ENCODE measurements at regions not wholly inside any gene's neighbourhood (a gene's known extent, or its start where the extent isn't known, plus 50 kb on each side); places are given as distances from the start of the nearest gene placed in this dataset.

DNA sequence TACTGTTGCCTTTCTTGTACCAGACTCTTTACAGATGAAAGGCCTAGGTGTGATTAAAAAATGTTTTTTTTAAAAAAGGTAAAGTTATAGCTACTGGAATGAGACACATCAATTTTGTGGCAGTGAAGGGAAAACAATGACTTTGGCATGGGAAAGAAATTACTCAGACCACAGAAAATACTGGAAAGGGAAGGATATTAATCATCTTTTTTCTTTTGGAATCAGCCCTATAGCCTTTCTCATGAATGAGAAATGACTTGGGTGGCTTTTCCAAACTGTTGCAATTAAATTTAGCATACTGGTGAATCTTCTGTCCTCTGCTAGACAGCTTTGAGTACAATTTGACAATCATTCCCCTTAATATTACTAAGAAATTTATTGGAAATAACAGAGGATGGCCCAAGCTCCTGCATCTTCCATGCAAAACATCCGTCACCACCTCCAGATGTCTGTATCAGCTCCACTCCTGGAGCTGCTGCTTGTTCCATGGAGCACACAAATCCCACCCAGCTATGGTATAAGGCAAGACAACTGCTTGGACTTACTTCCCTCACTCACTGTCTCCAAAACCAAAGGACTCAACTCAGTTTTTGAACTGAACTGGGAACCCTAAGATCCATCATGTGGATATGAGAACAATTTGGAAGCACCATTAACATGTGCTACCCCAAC lies 97.6 kb upstream of the ARSJ start:
- H3K36me3 ChIP-seq (ENCODE audit: control insufficient read depth in 4 of 4, insufficient read depth in 4 of 4, low read length in 4 of 4): no peaks in the 10 kb centered on the region
- H3K9me3 ChIP-seq (ENCODE audit: control insufficient read depth in 4 of 4, insufficient read depth in 3 of 4, low read length in 3 of 4): no peaks in the 10 kb centered on the region
- H3K9ac ChIP-seq (ENCODE audit: insufficient read depth in 1 of 2, low read length in 2 of 2): no peak overlapping the region
- DNase-seq: no peak
- no peak for ATAC-seq (ENCODE audit: insufficient read depth, low FRiP score)
- H3K4me1 ChIP-seq (ENCODE audit: control insufficient read depth in 5 of 5, insufficient read depth in 5 of 5, low read length in 5 of 5): no peaks in the 10 kb centered on the region
- no peak overlapping the region for H3K4me3 ChIP-seq
- no peak overlapping the region for H3K27ac ChIP-seq (ENCODE audit: low read depth in 1 of 2, low read length in 1 of 2)
- no peaks in the 10 kb centered on the region for H3K27me3 ChIP-seq (ENCODE audit: control insufficient read depth in 3 of 3, insufficient read depth in 3 of 3, low read length in 2 of 3)
- 89 to 94% methylated on average over 1 of the region's 1 CpG for WGBS, 2 donors
- TF ChIP-seq CTCF (IDR thresholded peaks at IDR 0.05; ENCODE audit: control extremely low read depth, extremely low read depth): no peak

DNA sequence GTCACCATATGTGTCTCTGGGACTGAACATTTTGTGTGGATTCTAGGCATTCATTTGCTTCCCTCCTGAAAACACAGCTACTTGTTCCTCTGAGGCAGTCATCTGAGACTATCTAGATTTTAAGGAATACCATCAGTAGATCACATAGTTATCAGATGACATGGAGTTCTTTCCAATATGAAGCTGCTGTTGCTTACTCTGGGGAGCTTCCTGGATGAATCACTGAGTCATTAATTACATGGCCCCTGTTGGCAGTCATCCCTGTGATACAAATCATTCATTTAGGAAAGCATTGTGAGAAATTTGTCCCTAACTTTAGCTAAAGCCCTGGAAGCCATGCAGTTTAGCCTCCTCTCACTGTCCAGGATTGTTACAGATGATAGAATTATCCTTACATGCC lies 98.2 kb upstream of the ARSJ start:
- H3K27me3 ChIP-seq (ENCODE audit: control insufficient read depth in 3 of 3, insufficient read depth in 3 of 3, low read length in 2 of 3): no peaks in the 10 kb centered on the region
- no peaks in the 10 kb centered on the region for H3K36me3 ChIP-seq (ENCODE audit: control insufficient read depth in 4 of 4, insufficient read depth in 4 of 4, low read length in 4 of 4)
- H3K27ac ChIP-seq (ENCODE audit: low read depth in 1 of 2, low read length in 1 of 2): no peak overlapping the region
- H3K9me3 ChIP-seq (ENCODE audit: control insufficient read depth in 4 of 4, insufficient read depth in 3 of 4, low read length in 3 of 4): no peaks in the 10 kb centered on the region
- no peak for TF ChIP-seq CTCF (IDR thresholded peaks at IDR 0.05; ENCODE audit: control extremely low read depth, extremely low read depth)
- H3K4me1 ChIP-seq (ENCODE audit: control insufficient read depth in 5 of 5, insufficient read depth in 5 of 5, low read length in 5 of 5): no peaks in the 10 kb centered on the region
- no peak overlapping the region for H3K4me3 ChIP-seq
- ATAC-seq (ENCODE audit: insufficient read depth, low FRiP score) (no peak), DNase-seq (no peak)
- no peak overlapping the region for H3K9ac ChIP-seq (ENCODE audit: insufficient read depth in 1 of 2, low read length in 2 of 2)

DNA sequence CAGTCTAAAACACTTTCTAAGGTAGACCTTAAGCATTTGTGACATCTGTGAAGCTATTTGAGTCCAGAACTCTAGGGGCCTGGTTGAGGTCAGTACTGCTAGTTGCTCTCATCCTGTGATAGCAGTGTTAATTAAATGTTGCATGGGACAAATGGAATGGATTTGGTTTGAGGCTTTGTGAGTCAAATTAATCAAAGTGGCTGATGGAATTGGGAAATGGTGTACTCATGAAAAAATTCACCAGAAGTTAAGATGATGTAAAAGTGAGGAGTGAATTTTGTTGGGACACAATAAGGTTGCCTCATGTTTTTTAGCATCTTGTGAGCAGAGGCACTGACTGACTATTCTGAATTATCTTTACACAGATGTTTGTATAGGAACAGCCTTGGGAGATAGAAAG lies 99.2 kb upstream of the ARSJ start:
- TF ChIP-seq CTCF (IDR thresholded peaks at IDR 0.05; ENCODE audit: control extremely low read depth, extremely low read depth): no peak
- H3K36me3 ChIP-seq (ENCODE audit: control insufficient read depth in 4 of 4, insufficient read depth in 4 of 4, low read length in 4 of 4): no peaks in the 10 kb centered on the region
- H3K9ac ChIP-seq (ENCODE audit: insufficient read depth in 1 of 2, low read length in 2 of 2): no peak overlapping the region
- no peak for ATAC-seq (ENCODE audit: insufficient read depth, low FRiP score)
- no peak overlapping the region for H3K4me3 ChIP-seq
- no peak overlapping the region for H3K27ac ChIP-seq (ENCODE audit: low read depth in 1 of 2, low read length in 1 of 2)
- H3K9me3 ChIP-seq (ENCODE audit: control insufficient read depth in 4 of 4, insufficient read depth in 3 of 4, low read length in 3 of 4): no peaks in the 10 kb centered on the region
- no peaks in the 10 kb centered on the region for H3K4me1 ChIP-seq (ENCODE audit: control insufficient read depth in 5 of 5, insufficient read depth in 5 of 5, low read length in 5 of 5)
- H3K27me3 ChIP-seq (ENCODE audit: control insufficient read depth in 3 of 3, insufficient read depth in 3 of 3, low read length in 2 of 3): no peaks in the 10 kb centered on the region
- no peak for DNase-seq

GRCh38 chr4:114081783-114082182 lies 102.3 kb upstream of the ARSJ start:
- ATAC-seq (ENCODE audit: insufficient read depth, low FRiP score): no peak
- Histone ChIP-seq H3K4me3 (no peak overlapping the region), H3K27ac (ENCODE audit: low read depth in 1 of 2, low read length in 1 of 2) (no peak overlapping the region), H3K9ac (ENCODE audit: insufficient read depth in 1 of 2, low read length in 2 of 2) (no peak overlapping the region), H3K27me3 (ENCODE audit: control insufficient read depth in 3 of 3, insufficient read depth in 3 of 3, low read length in 2 of 3) (no peaks in the 10 kb centered on the region), H3K9me3 (ENCODE audit: control insufficient read depth in 4 of 4, insufficient read depth in 3 of 4, low read length in 3 of 4) (no peaks in the 10 kb centered on the region), H3K36me3 (ENCODE audit: control insufficient read depth in 4 of 4, insufficient read depth in 4 of 4, low read length in 4 of 4) (no peaks in the 10 kb centered on the region), H3K4me1 (ENCODE audit: control insufficient read depth in 5 of 5, insufficient read depth in 5 of 5, low read length in 5 of 5) (no peaks in the 10 kb centered on the region)
- no peak for DNase-seq
- no peak for TF ChIP-seq CTCF (IDR thresholded peaks at IDR 0.05; ENCODE audit: control extremely low read depth, extremely low read depth)

Measured in lung (tissue), 11 donors.